ENCODE measurements at regions not wholly inside any gene's neighbourhood (a gene's known extent, or its start where the extent isn't known, plus 50 kb on each side); places are given as distances from the start of the nearest gene placed in this dataset.
A peak's percentile ranks its signal among the peaks of the same experiment; 100 is the strongest.

DNA sequence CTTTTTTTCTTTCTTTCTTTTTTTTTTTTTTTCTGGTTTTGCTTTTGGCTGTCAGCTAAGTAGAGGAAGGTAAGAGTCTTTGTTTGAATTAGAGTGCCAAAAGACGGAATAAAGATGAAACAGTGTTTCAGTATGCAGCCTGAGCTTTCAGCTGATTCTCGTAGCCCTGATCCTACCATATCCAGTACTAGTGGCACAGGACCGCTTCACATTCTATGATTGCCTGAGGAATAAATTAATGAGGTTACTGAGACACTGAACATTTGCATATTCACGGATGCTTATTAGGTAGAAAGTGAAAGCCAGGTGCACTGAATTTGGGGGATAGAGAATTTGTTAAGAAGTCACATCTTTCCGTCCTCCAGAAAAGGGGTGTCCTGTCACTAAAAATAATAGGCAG is 421.5 kb upstream of the POU3F3 start:
- Histone ChIP-seq H3K27me3 (ENCODE audit: control insufficient read depth, insufficient read depth, low read length) (no peaks in the 10 kb centered on the region), H3K9me3 (ENCODE audit: control insufficient read depth, low read length) (no peaks in the 10 kb centered on the region), H3K4me2 (ENCODE audit: low read length) (no peak overlapping the region), H3K9ac (no peak overlapping the region), H3K79me2 (no peaks in the 10 kb centered on the region), H3K4me3 (ENCODE audit: low read depth, low read length) (no peak overlapping the region), H3K36me3 (ENCODE audit: control insufficient read depth, insufficient read depth, low read length) (no peaks in the 10 kb centered on the region), H2AFZ (no peak overlapping the region), H3K27ac (no peak overlapping the region), H3K4me1 (no peaks in the 10 kb centered on the region)
- TF ChIP-seq, protein P1, sequence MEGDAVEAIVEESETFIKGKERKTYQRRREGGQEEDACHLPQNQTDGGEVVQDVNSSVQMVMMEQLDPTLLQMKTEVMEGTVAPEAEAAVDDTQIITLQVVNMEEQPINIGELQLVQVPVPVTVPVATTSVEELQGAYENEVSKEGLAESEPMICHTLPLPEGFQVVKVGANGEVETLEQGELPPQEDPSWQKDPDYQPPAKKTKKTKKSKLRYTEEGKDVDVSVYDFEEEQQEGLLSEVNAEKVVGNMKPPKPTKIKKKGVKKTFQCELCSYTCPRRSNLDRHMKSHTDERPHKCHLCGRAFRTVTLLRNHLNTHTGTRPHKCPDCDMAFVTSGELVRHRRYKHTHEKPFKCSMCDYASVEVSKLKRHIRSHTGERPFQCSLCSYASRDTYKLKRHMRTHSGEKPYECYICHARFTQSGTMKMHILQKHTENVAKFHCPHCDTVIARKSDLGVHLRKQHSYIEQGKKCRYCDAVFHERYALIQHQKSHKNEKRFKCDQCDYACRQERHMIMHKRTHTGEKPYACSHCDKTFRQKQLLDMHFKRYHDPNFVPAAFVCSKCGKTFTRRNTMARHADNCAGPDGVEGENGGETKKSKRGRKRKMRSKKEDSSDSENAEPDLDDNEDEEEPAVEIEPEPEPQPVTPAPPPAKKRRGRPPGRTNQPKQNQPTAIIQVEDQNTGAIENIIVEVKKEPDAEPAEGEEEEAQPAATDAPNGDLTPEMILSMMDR (IDR thresholded peaks at IDR 0.05), result no peak

DNA sequence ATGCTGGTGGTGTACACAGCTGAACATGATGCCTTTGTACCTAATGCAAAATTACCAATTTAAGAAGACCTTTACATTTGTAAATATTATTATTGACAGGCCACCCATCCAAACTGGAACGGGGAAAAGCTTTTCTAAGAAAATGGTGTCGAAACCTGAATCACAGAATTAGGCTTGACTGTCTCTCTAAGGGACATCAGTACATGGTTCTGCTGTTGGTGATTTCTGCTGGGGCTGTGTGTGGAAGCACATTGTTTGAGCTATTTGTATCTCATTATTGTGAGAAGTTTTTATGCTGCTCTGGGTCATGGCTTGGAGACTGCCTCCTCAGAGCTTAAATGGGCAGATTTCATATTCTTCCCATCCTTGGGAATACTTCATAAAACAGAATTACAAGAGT is 420.9 kb upstream of the POU3F3 start:
- TF ChIP-seq, protein P1 (IDR thresholded peaks at IDR 0.05), result no peak
- no peak overlapping the region for H3K4me3 ChIP-seq (ENCODE audit: low read depth, low read length)
- no peak overlapping the region for H3K27ac ChIP-seq
- no peak overlapping the region for H3K4me2 ChIP-seq (ENCODE audit: low read length)
- H3K4me1 ChIP-seq, result no peaks in the 10 kb centered on the region
- H3K36me3 ChIP-seq (ENCODE audit: control insufficient read depth, insufficient read depth, low read length), result no peaks in the 10 kb centered on the region
- H3K9me3 ChIP-seq (ENCODE audit: control insufficient read depth, low read length), result no peaks in the 10 kb centered on the region
- no peaks in the 10 kb centered on the region for H3K27me3 ChIP-seq (ENCODE audit: control insufficient read depth, insufficient read depth, low read length)
- H3K79me2 ChIP-seq, result no peaks in the 10 kb centered on the region
- H2AFZ ChIP-seq, result no peak overlapping the region
- H3K9ac ChIP-seq, result no peak overlapping the region

DNA sequence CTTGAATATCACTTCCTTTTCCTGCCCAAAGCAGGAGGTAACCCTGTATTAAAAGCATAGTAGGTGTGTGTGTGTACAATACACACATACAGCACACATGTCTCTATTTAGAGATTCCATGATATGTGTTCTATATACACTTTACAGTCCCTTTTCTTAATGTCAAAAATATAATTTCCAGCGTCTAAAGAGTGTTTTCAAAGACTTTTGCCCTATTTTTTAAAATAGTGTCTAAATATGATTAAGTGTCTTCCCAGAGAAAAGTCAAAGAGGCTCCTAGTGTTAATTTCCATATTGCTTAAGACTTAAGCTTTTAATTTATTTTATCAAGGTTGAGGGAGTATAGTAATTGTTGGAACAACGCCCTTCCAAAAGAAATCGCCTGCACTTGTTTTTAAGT is 420.3 kb upstream of the POU3F3 start:
- H3K36me3 ChIP-seq (ENCODE audit: control insufficient read depth, insufficient read depth, low read length), result no peaks in the 10 kb centered on the region
- H3K4me1 ChIP-seq, result no peaks in the 10 kb centered on the region
- no peaks in the 10 kb centered on the region for H3K9me3 ChIP-seq (ENCODE audit: control insufficient read depth, low read length)
- H2AFZ ChIP-seq, result no peak overlapping the region
- no peak overlapping the region for H3K27ac ChIP-seq
- no peaks in the 10 kb centered on the region for H3K79me2 ChIP-seq
- H3K9ac ChIP-seq, result no peak overlapping the region
- no peaks in the 10 kb centered on the region for H3K27me3 ChIP-seq (ENCODE audit: control insufficient read depth, insufficient read depth, low read length)
- no peak overlapping the region for H3K4me3 ChIP-seq (ENCODE audit: low read depth, low read length)
- TF ChIP-seq, protein P1 (IDR thresholded peaks at IDR 0.05), result no peak
- H3K4me2 ChIP-seq (ENCODE audit: low read length), result no peak overlapping the region

DNA sequence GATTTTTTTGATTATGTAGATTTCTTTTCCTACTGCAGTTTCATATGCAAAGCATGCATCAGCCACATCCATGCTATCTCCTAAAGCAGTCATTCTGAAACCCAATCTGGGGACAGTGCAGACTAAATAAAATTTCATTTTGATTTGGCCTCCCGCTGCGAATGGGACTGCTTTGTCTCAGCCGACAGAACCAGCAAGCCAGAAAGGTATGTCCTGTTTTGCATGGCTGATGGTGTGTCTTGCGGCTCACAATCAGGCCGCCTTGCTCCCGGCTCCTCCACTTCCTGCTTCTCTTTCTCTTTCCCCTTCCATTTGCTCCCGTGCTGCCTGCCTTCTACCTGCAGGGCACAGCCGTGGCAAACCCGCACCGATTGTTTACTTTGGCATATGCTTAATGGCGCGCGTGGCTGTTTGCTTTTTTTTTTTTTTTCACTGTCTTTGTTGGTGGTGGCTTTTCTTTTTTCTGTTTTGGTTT is 419.6 kb upstream of the POU3F3 start:
- Histone ChIP-seq H3K4me2 (ENCODE audit: low read length) (peak overlapping the region; percentile 71), H3K4me3 (ENCODE audit: low read depth, low read length) (peak overlapping the region; percentile 47), H2AFZ (peak overlapping the region; percentile 52), H3K9me3 (ENCODE audit: control insufficient read depth, low read length) (no peaks in the 10 kb centered on the region), H3K4me1 (no peaks in the 10 kb centered on the region), H3K27me3 (ENCODE audit: control insufficient read depth, insufficient read depth, low read length) (no peaks in the 10 kb centered on the region), H3K27ac (no peak overlapping the region), H3K79me2 (no peaks in the 10 kb centered on the region), H3K9ac (no peak overlapping the region), H3K36me3 (ENCODE audit: control insufficient read depth, insufficient read depth, low read length) (no peaks in the 10 kb centered on the region)
- TF ChIP-seq, protein P1 (IDR thresholded peaks at IDR 0.05), result no peak

GRCh38 chr2:104434966-104435365 is 418.9 kb upstream of the POU3F3 start:
- H3K27me3 ChIP-seq (ENCODE audit: control insufficient read depth, insufficient read depth, low read length), result no peaks in the 10 kb centered on the region
- no peak overlapping the region for H3K4me2 ChIP-seq (ENCODE audit: low read length)
- H2AFZ ChIP-seq, result no peak overlapping the region
- H3K9ac ChIP-seq, result no peak overlapping the region
- TF ChIP-seq, protein P1 (IDR thresholded peaks at IDR 0.05), result no peak
- no peaks in the 10 kb centered on the region for H3K36me3 ChIP-seq (ENCODE audit: control insufficient read depth, insufficient read depth, low read length)
- H3K27ac ChIP-seq, result no peak overlapping the region
- no peaks in the 10 kb centered on the region for H3K9me3 ChIP-seq (ENCODE audit: control insufficient read depth, low read length)
- H3K4me3 ChIP-seq (ENCODE audit: low read depth, low read length), result peak overlapping the region; percentile 47
- no peaks in the 10 kb centered on the region for H3K4me1 ChIP-seq
- no peaks in the 10 kb centered on the region for H3K79me2 ChIP-seq
